ENCODE measurements at regions not wholly inside any gene's neighbourhood (a gene's known extent, or its start where the extent isn't known, plus 50 kb on each side); places are given as distances from the start of the nearest gene placed in this dataset.

DNA sequence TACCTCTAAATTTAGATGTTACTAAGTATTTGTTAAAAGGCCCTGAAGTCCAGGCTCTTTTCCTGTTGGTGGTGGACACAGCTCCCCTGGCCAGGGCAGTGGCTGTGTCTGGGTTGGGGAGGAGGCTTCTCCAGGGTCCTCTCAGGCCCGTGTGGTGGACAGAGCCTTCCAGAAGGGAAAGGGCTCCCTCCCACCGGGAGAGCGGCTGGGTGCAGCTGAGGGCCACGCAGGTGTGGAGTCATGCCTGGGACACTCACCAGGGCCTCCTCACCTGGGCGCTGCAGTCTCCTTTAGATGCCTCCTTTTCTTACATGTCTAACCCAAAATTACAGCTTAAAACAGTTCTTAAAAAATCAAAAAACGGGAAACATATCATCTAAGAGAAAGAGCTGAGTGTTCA lies 128.2 kb upstream of the TCERG1L start:
- no peak for TF ChIP-seq POLR2A (IDR thresholded peaks at IDR 0.05)
- TF ChIP-seq CTCF (IDR thresholded peaks at IDR 0.05) = no peak

Data from testis (tissue), 2 donors.